ENCODE measurements at regions not wholly inside any gene's neighbourhood (a gene's known extent, or its start where the extent isn't known, plus 50 kb on each side); places are given as distances from the start of the nearest gene placed in this dataset.
A peak's percentile ranks its signal among the peaks of the same experiment; 100 is the strongest.

DNA sequence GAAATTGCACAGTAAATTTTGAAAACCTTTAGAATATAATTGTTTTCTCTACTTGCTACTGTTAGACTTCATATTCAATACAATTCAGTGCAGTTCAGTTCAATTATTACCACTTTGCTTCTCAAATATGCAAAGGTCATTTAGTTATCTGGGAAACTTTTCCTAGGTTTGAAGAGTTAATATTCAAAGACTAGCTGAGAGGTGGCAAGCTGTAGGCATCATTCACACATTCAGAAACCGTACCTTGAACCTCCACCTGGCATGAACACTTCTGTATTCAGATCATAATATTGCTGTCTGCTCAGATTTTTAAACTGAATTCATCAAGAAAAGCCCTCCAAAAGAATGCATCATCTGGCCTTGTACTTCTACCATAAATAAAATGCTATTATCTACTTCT, 162.1 kb upstream of the PCSK5 start:
- DNase-seq (ENCODE audit: low read depth, low spot score): no peak
- Histone ChIP-seq H3K4me3 (no peak overlapping the region), H3K36me3 (ENCODE audit: insufficient read depth, low read length) (no peaks in the 10 kb centered on the region), H3K9ac (ENCODE audit: insufficient read length) (no peak overlapping the region), H3K27ac (no peak overlapping the region), H3K9me3 (ENCODE audit: low read depth, low read length) (no peaks in the 10 kb centered on the region)
- no peak for TF ChIP-seq POLR2AphosphoS5 (IDR thresholded peaks at IDR 0.05; ENCODE audit: borderline replicate concordance, low read depth, low read length)
- no peak for TF ChIP-seq EZH2 (IDR thresholded peaks at IDR 0.05)
- TF ChIP-seq FOXP2 (optimal IDR thresholded peaks at IDR 0.05; ENCODE audit: control extremely low read depth, extremely low read length, insufficient read depth): no peak

DNA sequence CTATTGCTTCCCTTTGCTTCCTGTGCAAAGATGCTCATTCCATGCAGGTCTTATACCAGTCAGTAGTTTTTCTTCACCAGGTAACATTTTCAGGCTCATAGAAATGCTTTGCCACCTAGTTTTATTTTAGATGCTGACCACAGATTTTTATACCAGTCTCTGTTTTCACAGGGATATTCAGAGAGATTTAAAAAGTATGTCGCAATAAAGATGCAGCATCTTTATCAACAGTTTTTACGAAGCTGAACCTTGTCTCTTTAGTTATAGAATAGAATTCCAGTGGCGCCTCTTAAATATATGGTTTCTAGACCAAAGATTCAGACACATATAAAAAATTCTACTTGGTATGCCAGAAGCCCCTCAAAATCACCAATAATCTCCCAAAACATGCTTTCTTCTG, 155.7 kb upstream of the PCSK5 start:
- Histone ChIP-seq H3K9ac (ENCODE audit: insufficient read length) (no peak overlapping the region), H3K36me3 (ENCODE audit: insufficient read depth, low read length) (no peaks in the 10 kb centered on the region), H3K9me3 (ENCODE audit: low read depth, low read length) (no peaks in the 10 kb centered on the region), H3K27ac (no peak overlapping the region), H3K4me3 (no peak overlapping the region)
- no peak for TF ChIP-seq FOXP2 (optimal IDR thresholded peaks at IDR 0.05; ENCODE audit: control extremely low read depth, extremely low read length, insufficient read depth)
- DNase-seq (ENCODE audit: low read depth, low spot score): no peak

DNA sequence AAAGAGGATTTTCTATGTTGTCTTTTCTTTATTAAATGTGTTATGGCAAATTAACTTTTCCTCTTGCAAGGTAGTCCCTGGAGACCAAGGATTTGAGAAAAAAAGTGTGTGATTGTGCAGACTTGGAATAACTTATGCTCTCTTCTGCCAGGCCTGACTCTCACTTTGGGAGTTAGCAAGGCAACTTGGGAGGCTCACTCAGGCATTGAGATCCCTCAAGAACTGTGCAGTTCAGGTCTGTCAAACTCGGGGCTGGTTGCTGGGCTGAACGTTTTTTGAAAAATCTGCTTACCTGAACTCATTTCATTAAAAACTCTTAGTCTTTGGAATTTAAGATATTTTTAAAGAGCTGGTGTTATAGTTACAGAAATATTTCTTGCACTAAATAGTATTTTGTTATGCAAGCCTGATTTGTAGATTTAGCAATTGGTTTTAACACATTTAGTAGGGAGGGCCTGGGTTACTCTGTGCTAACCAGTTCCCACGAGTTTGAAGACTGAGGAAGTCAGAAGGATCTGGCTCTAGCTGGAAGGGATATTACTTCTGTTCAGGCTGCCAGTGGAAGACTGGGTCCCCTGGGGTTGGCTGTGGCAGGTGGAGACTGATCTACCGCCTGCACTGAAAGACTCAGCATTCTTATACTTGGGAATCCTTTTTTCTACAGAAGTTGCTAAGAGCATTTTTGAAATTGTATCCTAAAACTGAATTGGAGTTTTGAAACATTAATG, 150.4 kb upstream of the PCSK5 start:
- H3K27ac ChIP-seq: 0 out of 2 replicates have a peak overlapping the region, but pooled peaks have one; percentile 14

DNA sequence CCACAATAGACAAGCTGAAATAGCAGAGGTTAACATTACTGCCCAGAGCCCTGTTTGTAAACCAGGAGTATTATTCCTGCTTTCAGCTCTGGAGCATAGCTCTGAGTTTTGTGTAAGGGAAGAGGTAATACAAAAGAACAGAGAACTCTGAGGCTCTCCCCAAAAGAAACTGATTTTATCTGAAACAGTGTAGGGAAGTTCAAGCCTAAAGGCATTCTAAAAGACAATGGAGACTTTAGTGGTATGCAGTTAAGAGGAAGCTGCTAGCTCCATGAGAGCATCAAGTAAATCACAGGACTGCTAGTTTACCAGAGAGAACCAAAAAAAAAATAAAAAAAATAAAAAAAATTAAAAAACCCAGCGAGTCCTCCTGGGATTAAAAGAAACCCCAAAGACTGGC, 146.6 kb upstream of the PCSK5 start:
- Histone ChIP-seq H3K27ac (no peak overlapping the region), H3K4me3 (no peak overlapping the region), H3K9ac (ENCODE audit: insufficient read length) (no peak overlapping the region), H3K36me3 (ENCODE audit: insufficient read depth, low read length) (no peaks in the 10 kb centered on the region), H3K9me3 (ENCODE audit: low read depth, low read length) (no peaks in the 10 kb centered on the region)
- no peak for TF ChIP-seq POLR2AphosphoS5 (IDR thresholded peaks at IDR 0.05; ENCODE audit: borderline replicate concordance, low read depth, low read length)
- TF ChIP-seq EZH2 (IDR thresholded peaks at IDR 0.05): no peak
- TF ChIP-seq FOXP2 (optimal IDR thresholded peaks at IDR 0.05; ENCODE audit: control extremely low read depth, extremely low read length, insufficient read depth): no peak
- DNase-seq (ENCODE audit: low read depth, low spot score): no peak

More for the DNA sequence above, 150.4 kb upstream of the PCSK5 start:
- H3K9ac ChIP-seq (ENCODE audit: insufficient read length): no peak overlapping the region
- no peaks in the 10 kb centered on the region for H3K36me3 ChIP-seq (ENCODE audit: insufficient read depth, low read length)
- no peak for TF ChIP-seq FOXP2 (optimal IDR thresholded peaks at IDR 0.05; ENCODE audit: control extremely low read depth, extremely low read length, insufficient read depth)
- TF ChIP-seq POLR2AphosphoS5 (IDR thresholded peaks at IDR 0.05; ENCODE audit: borderline replicate concordance, low read depth, low read length): no peak
- no peak for TF ChIP-seq EZH2 (IDR thresholded peaks at IDR 0.05)
- H3K9me3 ChIP-seq (ENCODE audit: low read depth, low read length): no peaks in the 10 kb centered on the region
- peak; percentile 32 for DNase-seq (ENCODE audit: low read depth, low spot score)
- H3K4me3 ChIP-seq: no peak overlapping the region

DNA sequence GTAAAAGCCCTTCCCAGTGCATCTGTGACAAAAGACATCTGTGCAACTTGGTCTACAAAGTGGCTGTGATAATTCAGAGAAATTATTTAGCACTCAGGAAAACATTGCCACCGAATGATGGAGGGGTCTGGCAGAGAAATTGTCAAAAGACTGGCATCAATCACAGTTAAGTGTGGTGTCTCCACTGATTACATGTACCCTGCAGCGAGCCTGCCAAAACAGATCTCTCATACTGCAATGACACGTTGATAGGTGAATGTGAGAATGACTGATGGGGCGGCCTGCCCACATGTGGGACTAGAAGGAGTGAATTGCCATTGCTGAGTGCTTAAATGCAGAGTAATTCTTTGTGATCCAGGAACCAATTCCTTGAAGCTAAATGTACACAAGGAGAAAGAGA, 136.4 kb upstream of the PCSK5 start:
- DNase-seq (ENCODE audit: low read depth, low spot score): no peak
- no peak for TF ChIP-seq EZH2 (IDR thresholded peaks at IDR 0.05)
- H3K36me3 ChIP-seq (ENCODE audit: insufficient read depth, low read length): no peaks in the 10 kb centered on the region
- H3K27ac ChIP-seq: no peak overlapping the region
- no peaks in the 10 kb centered on the region for H3K9me3 ChIP-seq (ENCODE audit: low read depth, low read length)
- H3K4me3 ChIP-seq: no peak overlapping the region
- H3K9ac ChIP-seq (ENCODE audit: insufficient read length): no peak overlapping the region

DNA sequence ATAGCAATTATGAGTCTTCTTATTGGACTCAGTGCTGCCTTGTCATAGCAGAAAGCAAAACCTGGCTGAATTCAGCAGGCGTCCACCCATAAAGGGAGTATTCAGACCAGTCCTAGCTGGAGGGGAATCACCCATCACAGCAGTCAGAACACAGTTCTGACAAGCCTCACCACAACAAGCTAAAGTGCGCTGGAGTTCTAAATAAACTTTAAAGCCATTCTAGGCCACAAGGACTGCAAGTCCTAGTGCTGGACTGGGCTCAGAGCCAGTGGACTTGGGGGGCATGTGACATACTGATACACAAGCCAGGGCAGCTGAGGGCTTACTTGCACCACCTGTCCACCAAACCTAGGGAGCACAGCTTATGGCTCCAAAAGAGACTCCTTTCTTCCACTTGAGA, 115.3 kb upstream of the PCSK5 start:
- no peak for DNase-seq (ENCODE audit: low read depth, low spot score)
- no peak overlapping the region for H3K27ac ChIP-seq
- TF ChIP-seq FOXP2 (optimal IDR thresholded peaks at IDR 0.05; ENCODE audit: control extremely low read depth, extremely low read length, insufficient read depth): no peak
- no peak for TF ChIP-seq EZH2 (IDR thresholded peaks at IDR 0.05)
- no peak for TF ChIP-seq POLR2AphosphoS5 (IDR thresholded peaks at IDR 0.05; ENCODE audit: borderline replicate concordance, low read depth, low read length)
- H3K9me3 ChIP-seq (ENCODE audit: low read depth, low read length): no peaks in the 10 kb centered on the region
- H3K36me3 ChIP-seq (ENCODE audit: insufficient read depth, low read length): no peaks in the 10 kb centered on the region
- H3K4me3 ChIP-seq: no peak overlapping the region
- H3K9ac ChIP-seq (ENCODE audit: insufficient read length): no peak overlapping the region

DNA sequence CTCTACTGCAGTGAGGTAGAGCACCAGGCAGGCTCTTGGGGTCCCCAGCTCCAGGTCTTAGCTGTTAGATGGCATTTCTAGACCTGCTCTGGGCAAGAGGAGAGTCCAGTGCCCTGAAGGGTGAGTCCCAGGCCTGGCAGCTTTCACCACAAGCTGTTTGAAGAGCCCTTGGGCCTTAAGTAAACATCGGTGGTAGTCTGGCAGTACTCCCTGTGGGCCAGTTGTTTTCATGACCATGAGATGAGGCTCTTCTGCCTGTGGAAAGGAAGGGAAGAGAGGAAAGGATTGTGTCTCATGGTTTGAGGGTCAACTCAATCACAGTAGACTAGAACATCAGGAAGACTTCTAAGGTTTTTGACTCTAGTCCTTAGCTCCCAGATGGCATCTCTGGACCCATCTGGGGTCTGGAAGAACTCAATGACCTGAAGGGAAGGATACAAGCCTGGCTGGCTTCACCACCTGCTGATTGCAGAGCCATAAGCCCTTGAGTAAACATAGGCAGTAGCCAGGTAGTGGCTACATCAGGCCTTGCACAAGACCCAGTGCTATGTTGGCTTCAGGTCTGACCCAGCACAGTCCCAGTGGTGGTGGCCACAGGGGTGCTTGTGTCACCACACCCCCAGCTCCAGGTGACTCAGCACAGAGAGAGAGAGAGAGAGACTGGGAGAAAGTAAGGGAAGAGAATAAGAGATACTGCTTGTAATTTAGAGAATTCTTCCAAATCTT, 114.3 kb upstream of the PCSK5 start:
- Histone ChIP-seq H3K36me3 (ENCODE audit: insufficient read depth, low read length) (no peaks in the 10 kb centered on the region), H3K9me3 (ENCODE audit: low read depth, low read length) (no peaks in the 10 kb centered on the region), H3K27ac (no peak overlapping the region), H3K9ac (ENCODE audit: insufficient read length) (no peak overlapping the region), H3K4me3 (no peak overlapping the region)
- DNase-seq (ENCODE audit: low read depth, low spot score): no peak
- no peak for TF ChIP-seq POLR2AphosphoS5 (IDR thresholded peaks at IDR 0.05; ENCODE audit: borderline replicate concordance, low read depth, low read length)
- no peak for TF ChIP-seq FOXP2 (optimal IDR thresholded peaks at IDR 0.05; ENCODE audit: control extremely low read depth, extremely low read length, insufficient read depth)
- TF ChIP-seq EZH2 (IDR thresholded peaks at IDR 0.05): no peak

DNA sequence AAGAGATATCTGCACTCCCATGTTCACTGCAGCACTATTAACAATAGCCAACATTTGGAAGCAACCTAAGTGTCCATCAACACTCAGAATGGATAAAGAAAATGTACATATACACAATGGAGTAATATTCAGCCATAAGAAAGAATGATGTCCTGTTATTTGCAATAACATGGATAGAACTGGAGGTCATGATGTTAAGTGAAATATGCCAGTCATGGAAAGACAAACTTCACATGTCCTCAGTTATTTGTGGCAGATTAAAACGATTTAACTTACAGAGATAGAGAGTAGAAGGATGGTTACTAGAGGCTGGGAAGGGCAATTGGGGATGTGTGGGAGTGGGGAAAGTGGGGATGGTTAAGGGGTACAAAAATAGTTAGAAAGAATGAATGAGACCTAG, 110.3 kb upstream of the PCSK5 start:
- TF ChIP-seq FOXP2 (optimal IDR thresholded peaks at IDR 0.05; ENCODE audit: control extremely low read depth, extremely low read length, insufficient read depth) (no peak), EZH2 (IDR thresholded peaks at IDR 0.05) (no peak), POLR2AphosphoS5 (IDR thresholded peaks at IDR 0.05; ENCODE audit: borderline replicate concordance, low read depth, low read length) (no peak)
- Histone ChIP-seq H3K9ac (ENCODE audit: insufficient read length) (no peak overlapping the region), H3K27ac (no peak overlapping the region), H3K36me3 (ENCODE audit: insufficient read depth, low read length) (no peaks in the 10 kb centered on the region), H3K9me3 (ENCODE audit: low read depth, low read length) (no peaks in the 10 kb centered on the region), H3K4me3 (no peak overlapping the region)
- no peak for DNase-seq (ENCODE audit: low read depth, low spot score)
